ENCODE measurements at regions not wholly inside any gene's neighbourhood (a gene's known extent, or its start where the extent isn't known, plus 50 kb on each side); places are given as distances from the start of the nearest gene placed in this dataset.

- Histone ChIP-seq H3K27ac (ENCODE audit: low read depth, low read length) (no peak overlapping the region), H3K4me3 (ENCODE audit: low read length) (no peak overlapping the region), H3K4me1 (ENCODE audit: insufficient read depth, low read length) (no peaks in the 10 kb centered on the region), H3K9me3 (ENCODE audit: insufficient read depth, low read depth, low read length) (no peaks in the 10 kb centered on the region), H3K9ac (ENCODE audit: low read depth, low read length) (no peak overlapping the region), H3K36me3 (ENCODE audit: insufficient read depth, low read length) (no peaks in the 10 kb centered on the region), H3K27me3 (ENCODE audit: insufficient read depth, low read length) (peaks cover 2% of the 10 kb centered on the region; the same call in 1 of the 2 replicates)
- 89% methylated on average over 36 of the region's 36 CpGs for WGBS
These were observed 54.4 kb upstream of the ZNF337 start for GRCh38 chr20:25750765-25751696.

GRCh38 chr20:25750220-25750764 is 53.6 kb upstream of the ZNF337 start:
- H3K27me3 ChIP-seq (ENCODE audit: insufficient read depth, low read length) = peaks cover 2% of the 10 kb centered on the region; the same call in 1 of the 2 replicates
- H3K36me3 ChIP-seq (ENCODE audit: insufficient read depth, low read length) = no peaks in the 10 kb centered on the region
- no peaks in the 10 kb centered on the region for H3K9me3 ChIP-seq (ENCODE audit: insufficient read depth, low read depth, low read length)
- H3K9ac ChIP-seq (ENCODE audit: low read depth, low read length) = no peak overlapping the region
- H3K4me3 ChIP-seq (ENCODE audit: low read length) = no peak overlapping the region
- WGBS = 93% methylated on average over 9 of the region's 9 CpGs
- H3K4me1 ChIP-seq (ENCODE audit: insufficient read depth, low read length) = no peaks in the 10 kb centered on the region
- no peak overlapping the region for H3K27ac ChIP-seq (ENCODE audit: low read depth, low read length)

- no peaks in the 10 kb centered on the region for H3K9me3 ChIP-seq (ENCODE audit: insufficient read depth, low read depth, low read length)
- peaks cover 2% of the 10 kb centered on the region; the same call in 1 of the 2 replicates for H3K27me3 ChIP-seq (ENCODE audit: insufficient read depth, low read length)
- H3K4me3 ChIP-seq (ENCODE audit: low read length) = no peak overlapping the region
- H3K4me1 ChIP-seq (ENCODE audit: insufficient read depth, low read length) = no peaks in the 10 kb centered on the region
- H3K36me3 ChIP-seq (ENCODE audit: insufficient read depth, low read length) = no peaks in the 10 kb centered on the region
- H3K9ac ChIP-seq (ENCODE audit: low read depth, low read length) = no peak overlapping the region
- H3K27ac ChIP-seq (ENCODE audit: low read depth, low read length) = no peak overlapping the region
- 91% methylated on average over 4 of the region's 4 CpGs for WGBS
These were observed 53.0 kb upstream of the ZNF337 start for GRCh38 chr20:25749649-25750048.

Measured in HUES64 (cell line).